NCI-H1694 treated with DMSO at 0.1 percent for 48 hours (cell line): ENCODE measurements at regions not wholly inside any gene's neighbourhood (a gene's known extent, or its start where the extent isn't known, plus 50 kb on each side); places are given as distances from the start of the nearest gene placed in this dataset.
"Not testable (repeated sequence)": the region's sequence is repeated elsewhere in the genome, so short reads cannot be mapped to it uniquely, and the experiment has no call there.

Source experiments
- DNase-seq: peaks from one replicate; lab custom pipeline; 2025; lab: John Stamatoyannopoulos, UW

DNA sequence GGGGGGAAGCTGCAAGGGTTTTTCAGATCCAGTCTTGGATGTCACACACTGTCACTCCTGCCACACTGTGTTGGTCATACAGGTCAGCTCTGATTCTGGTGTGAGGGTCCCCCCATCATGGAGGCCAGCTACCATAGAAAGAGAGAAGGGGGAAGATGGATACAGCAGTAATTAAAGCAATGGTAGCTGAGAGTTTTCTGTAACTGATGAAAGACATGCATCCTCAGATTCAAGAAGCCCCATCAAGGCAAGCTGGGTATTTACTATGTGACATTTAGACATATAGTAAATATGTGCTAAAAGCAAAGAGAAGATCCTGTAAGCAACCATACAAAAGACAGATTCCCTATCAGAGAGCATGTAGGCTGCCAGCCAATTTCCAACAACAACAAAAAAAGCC, 110.9 kb upstream of the COL5A1 start:
- DNase-seq = no peak

DNA sequence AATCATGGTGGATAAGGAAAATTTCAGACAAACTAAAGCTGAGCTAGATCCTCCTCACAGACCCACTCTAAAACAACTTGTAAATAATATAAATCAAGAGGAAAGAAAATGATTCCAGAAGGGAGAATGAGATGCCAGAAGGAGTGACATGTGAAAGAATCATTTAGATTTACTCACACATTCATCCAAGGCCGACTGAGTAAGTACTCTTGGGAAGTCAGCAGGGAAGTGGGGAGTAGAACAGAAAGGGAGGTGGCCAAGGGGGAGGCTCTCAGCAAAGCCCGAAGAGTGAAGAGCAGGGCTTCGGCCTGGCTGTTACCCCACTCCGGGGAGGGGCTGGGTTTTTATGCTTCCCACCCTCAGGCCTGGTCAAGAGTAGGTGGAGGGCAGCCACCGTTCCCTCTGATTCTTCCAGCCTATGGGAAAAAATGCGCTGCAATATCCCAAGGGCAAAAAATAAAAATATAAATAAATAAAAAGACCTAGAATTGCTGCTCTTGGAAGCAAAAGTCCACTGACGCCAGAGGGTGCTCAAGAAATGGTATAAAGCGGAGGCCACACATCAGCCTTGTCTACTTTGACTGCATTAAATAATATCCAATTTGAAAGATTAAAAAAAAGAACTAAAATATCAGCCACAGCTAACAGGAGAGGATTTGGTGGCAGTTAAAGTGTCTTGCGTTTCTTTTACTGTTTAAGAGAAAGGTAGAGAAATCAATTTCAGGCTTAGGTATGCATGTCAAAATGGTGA, 110.2 kb upstream of the COL5A1 start:
- no peak for DNase-seq

DNA sequence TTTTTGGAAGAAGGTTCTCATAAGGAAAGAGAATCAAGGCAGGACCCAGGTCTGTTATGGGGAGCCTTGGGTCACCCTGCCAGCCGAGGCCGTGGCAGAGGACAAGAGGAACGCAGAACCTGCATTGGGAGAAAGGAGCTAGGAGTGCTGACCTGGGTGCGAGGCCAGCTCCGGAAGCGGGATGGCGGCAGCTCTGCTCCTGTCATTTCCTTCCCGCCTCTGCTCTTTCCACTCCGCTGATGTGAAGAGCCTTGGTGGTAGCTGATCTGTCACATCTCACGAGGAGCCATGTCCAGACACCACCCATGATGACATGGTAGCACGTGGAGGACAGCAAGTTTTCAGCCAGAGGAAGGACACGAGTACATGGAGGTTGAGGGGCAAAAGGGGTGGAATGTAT, 109.5 kb upstream of the COL5A1 start:
- no peak for DNase-seq

DNA sequence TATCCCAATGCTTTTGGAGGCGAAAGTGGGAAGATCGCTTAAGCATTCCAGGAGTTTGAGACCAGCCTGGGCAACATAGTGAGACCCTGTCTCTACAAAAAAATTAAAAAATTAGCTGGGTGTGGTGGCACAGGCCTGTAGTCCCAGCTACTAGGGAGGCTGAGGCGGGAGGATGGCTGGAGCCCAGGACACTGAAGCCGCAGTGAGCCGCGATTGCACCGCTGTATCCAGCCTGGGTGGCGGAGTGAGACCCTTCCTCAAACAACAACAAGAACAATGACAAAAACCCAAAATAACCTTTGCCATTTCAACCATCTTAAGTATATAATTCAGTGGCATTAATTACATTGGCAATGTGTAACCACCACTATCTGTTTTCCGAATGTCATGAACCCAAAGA, 108.9 kb upstream of the COL5A1 start:
- DNase-seq = not testable (repeated sequence)

DNA sequence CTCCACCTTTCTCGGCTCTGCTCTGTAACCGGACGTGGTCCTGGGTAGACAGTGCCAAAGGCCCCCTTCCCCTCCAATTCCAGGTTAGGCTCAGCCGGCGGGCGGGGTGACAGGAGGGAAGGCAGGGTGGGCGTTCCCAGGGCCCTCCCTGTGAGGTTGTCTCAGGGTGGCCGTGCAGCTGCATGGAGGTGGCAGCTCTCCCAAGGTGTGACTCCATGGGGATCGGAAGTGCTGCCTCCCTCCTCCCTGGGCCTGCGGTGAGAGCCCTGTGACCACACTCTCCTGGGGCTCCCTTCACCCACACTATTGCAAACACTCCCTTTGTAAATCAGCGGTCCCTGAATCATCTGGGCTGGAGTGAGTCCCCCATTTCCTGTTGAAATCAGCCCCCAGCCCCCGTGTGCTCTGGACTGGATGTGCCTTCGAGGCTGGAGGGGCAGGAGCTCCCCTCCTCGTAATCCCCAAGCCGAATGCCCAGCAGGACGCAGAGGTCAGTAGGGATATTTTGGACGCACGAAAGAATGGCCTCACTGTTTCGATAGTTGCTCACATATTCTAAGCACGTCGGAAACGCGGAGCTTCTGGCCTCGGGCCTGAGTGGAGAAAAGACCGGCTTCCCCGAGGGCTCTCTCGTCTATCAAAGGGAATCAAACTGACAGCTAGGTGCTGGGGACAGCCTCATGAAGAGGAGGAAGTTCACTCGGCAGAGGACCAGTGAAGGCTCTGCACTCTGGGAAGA, 107.6 kb upstream of the COL5A1 start:
- DNase-seq = no peak

DNA sequence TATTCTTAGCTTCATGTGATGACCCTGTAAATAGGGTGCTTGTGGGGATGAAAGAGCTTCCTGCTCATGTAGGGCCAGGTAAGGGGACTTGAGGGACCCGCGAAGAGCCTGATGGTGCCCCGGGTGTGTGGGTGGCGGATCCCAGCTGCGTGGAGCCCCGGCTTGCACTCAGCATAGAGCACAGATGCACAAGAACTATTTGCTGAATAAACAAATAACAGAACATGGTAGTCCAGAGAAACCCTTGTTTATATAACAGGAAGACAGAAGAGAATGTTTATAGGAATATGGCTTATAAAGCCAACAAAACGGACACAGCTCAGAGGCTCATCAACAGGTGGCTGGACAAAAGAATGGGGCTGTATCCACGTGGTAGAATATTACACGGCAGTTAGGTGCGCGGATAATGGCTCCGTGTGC, 106.9 kb upstream of the COL5A1 start:
- DNase-seq = no peak

DNA sequence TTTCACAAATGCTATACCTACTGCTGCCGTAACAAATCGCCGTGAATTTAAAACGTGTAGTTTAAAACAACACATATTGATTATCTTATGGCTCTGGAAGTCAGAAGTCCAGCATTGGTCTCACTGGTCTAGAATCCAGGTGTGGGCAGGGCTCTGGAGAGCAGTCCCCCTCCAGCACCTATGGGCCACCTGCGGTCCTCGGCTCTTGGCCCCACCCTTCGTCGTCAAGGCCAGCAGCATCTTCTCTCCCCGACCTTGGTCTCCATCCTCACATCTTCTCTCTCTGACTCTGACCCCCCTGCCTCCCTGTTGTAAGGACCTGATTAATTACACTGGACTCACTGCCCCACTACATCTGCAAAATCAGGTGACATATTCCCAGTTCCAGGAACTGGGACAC, 106.4 kb upstream of the COL5A1 start:
- DNase-seq = no peak

DNA sequence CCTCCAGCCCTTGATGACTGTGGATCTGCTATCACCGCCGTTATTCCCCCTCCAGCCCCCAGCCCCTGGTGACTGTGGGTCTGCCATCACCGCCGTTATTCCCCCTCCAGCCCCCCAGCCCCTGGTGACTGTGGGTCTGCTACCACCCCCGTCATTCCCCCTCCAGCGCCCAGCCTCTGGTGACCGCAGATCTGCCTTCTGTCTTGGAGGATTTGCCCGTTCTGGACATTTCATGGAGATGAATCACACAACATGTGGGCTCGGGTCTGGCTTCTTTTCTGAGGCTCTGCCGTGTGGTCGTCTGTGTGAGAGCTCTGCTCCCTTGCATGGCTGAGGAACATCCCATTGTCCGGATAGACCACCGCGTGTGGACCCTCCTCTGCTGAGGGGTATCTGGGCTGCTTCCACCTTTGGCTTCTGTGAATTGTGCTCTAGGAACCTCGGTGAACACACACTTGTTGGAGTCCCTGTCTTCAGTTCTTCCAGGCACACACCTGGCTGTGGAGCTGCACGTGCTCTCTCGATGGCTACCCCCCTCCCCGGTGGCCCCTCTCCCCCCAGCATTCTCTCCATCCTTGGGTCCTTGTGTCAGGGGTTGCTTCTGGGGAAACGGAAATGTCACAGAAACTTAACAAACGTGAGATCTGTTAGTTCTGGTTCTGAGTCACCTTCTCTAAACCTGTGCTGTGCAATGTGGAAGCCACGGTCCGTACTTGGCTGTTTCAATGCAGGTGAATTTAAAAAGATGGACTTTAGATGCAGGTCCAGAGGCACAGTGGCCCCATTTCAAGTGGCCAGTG, 105.3 kb upstream of the COL5A1 start:
- no peak for DNase-seq

DNA sequence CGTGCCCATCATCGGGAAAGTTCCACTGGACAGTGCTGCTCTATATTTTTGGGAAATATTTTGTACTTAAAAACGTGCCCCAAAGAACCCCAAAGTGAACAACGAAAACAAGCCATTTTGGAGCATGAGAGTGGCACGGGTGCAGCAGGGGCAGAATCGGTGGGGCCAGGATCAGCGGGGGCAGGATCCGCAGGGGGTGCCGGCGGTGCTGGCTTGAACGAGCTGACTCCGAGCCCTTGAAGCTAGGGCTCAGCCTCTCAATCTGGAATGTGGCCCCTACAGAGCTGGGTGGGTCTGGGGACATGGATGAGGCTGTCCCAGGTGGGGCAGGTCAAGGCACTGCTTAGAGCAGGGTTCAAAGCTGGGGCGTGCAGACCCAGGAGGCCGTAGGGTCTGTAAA, 104.7 kb upstream of the COL5A1 start:
- no peak for DNase-seq

DNA sequence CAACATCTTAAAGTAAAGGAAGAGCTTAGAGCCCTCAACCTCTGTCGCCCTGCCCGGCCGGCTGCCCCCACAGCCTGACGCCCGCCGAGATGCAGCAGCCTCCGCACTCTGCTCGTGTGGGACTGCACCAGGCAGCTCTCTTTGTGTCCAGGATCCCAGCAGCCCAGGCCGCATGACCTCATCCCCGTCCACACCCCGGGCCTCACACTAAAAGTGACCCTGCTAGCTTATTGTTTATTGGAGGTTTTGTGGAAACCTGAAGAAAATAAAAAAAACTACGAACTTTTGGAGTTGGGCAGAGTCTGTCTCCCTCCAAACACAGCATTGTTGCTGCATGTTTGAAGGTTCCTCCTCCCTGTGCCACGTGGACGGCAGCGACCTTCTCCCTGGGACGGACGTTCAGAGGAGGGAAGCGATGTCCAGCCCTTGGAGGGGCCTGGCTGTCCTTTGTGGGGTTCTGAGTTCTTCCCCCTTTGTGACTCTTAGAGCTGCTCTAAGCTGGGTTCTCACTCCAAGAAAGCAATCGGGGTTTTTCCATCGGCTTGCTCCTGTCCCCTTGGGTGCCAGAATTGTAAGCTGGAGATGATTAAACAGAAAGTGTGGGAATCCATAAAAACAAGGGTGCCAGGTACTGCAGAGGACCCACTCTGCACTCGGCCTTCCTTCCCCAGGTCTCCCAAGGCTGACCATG, 103.5 kb upstream of the COL5A1 start:
- no peak for DNase-seq

DNA sequence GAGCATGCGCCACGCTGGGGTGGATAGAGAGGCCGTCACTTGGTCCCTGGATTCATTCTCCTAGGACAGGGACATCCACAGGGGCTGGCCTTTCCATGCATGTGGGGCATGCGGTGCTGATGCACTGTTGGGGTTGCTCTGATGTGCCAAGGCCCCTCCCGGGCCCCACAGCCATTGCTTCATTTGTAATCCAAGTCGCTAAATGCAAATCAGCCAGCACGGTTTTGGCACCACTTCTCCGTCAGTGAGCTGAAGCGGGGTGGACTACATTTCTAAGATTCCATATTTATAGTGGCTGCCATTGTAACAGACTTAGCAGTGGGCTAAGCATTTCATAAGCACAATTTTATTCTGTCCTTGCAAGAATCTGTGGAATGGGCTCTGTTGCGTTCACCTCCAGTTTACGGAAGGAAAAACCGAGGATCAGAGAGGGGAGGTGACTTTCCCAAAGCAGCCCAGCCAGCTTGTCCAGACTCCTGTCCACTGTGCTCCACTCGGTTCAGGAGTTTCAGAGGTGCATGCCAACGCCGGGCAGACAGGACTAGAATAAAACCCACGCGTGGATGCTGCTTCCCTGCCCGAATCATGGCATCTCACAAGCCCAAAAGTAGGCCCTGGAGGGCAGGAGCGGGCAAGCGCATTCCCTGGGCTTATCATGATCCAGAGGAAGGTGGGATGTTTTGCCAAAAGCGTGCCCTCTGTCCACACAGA, 102.6 kb upstream of the COL5A1 start:
- no peak for DNase-seq

DNA sequence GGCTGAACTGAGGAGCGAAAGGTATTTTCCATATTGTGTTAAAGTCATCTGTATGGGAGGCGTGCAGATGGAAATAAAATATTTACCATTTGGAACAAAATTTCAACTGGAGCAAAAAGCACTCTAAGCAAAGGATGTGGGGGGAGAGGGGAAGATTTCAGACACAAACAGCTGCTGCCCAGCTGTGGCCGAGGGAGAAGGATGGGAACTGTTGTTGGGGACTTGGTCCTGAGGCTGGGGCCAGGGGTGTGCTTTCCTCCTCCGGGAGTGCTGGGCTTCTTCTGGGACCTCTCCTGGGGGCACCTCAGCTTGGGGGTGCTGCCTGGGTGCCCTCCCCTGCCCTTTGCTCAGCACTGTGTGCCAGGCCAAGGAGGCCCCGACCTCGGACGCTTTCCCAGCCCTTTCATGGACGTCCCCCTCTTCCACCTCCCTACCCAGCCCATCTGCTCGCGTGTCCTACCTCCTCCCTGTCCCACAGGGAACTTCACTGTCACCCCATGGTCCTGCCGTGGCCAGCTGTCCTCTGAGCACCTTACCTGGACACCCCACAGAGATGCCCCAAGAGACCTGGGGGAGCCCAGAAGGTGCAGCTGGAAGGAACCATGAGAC, 101.9 kb upstream of the COL5A1 start:
- no peak for DNase-seq

DNA sequence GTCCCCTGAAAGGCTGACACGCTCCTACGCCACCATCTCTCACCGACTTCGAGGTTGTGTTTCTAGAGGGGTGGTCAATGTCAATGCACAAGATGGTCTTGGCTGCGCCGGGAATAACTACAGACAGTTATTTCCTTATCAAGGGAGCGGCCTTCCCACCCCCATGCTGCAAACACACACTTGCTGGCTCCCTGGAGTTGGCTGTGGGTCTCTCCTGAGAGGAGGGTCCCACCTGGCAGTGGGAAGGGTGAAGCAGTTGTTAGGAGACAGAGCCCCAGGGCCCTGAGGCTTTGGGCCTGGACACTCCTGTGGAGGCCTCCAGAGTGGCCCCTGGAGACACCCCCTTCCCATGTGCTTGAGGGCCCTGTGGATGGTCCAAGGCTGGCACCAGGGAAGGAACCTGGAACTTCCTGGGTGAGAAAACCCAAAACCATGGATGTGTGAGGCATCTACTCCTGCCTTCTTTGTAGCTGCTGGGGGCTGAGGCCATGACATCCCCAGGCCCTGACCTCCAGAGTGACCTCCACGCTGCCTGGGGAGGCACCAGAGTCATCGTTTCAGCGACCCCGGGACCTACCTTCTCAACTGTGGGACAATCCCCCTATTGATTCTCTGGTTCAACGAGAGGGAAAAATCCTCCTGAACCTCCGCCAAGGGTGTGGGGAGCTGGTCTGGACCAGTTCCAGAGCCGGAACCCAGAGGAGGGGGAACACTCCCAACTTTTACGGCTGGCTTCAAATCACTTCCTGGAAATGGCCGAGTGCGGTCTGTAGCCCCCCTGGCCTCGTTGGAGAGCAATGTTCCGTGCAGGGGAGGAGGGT, 101.1 kb upstream of the COL5A1 start:
- no peak for DNase-seq

DNA sequence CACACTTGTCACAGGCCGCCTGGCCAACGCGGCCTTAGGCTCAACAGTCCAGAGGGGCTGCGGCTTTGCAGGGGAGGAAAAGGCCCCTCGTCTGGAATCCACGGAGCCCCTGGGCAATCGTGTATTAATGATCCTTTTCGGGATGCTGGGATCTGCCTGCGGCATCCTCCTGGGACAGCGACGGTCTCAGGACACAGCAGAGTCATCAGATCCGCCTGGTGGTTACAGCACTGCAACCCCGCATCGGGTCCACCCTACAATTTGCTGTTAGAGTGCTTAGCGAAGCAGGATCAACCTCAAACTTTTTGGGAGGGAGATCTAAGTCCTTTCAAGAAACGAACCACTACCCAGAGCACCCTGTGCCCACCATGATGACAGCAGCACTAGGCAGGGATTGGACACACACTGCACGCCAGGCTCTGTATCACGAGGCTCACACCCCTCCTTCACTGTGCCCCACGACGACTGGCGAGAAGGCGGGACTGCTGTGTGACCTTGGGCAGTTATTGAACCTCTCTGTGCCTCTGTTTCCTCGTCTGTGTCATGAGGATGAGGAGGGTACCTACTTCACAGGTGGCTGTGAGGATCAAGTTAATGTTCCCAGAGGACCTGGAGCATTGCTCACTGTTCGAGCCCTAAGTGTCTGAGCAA, 100.4 kb upstream of the COL5A1 start:
- no peak for DNase-seq

DNA sequence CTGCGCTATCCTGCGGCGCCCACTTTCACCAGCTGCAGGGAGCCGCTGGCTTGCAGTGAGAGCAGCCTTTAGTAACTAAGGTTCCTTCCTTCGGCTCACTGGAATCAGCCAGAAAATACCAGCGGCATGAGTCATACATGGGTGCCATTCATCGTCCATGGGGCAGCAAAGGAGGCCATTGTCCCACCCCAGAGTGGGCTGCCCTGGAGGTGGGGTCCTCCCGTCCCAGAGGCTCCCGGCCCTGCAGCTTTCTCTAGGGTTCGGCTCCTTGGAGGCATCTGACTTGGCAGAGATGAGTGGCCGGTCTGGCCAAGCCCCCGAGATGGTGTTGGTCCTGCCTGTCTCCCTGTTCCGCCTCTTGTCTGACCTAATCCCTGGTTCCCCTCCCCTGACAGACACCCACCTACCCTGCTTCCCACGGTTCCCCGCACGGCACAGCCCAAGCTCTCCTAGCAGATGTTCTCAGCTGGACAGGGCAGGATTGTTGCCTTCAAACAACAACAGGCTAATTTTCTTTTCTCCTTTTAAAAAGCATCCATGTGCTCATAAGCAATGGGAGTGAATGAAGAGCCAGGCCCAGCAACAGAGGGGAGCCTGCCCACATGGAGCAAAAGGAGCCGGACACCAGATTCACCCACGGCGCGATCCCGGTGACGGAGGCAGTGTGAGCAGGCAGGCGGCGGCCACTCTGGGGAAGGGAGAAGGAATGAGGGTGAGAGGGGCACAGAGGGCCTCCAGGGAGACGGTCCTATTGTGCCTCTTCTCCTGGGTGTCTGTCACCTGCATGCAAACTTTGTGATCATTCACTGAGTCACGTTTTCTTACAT, 97.0 kb upstream of the COL5A1 start:
- DNase-seq = no peak

DNA sequence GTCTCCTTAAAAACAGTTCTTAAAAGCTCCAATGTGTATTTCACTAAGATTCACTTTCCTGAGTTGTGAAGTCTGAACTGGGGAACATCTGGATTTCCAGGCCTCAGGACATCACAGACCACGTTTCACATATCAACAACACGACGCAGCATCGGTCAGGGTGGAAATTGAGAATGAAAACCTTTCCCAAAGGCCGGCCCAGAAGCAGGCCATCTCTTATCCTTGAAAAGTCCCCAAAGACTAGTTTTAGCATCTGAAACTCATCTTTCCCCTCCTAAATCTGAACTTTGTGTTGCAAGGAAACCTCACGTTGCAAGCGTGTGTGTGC, 96.4 kb upstream of the COL5A1 start:
- no peak for DNase-seq

DNA sequence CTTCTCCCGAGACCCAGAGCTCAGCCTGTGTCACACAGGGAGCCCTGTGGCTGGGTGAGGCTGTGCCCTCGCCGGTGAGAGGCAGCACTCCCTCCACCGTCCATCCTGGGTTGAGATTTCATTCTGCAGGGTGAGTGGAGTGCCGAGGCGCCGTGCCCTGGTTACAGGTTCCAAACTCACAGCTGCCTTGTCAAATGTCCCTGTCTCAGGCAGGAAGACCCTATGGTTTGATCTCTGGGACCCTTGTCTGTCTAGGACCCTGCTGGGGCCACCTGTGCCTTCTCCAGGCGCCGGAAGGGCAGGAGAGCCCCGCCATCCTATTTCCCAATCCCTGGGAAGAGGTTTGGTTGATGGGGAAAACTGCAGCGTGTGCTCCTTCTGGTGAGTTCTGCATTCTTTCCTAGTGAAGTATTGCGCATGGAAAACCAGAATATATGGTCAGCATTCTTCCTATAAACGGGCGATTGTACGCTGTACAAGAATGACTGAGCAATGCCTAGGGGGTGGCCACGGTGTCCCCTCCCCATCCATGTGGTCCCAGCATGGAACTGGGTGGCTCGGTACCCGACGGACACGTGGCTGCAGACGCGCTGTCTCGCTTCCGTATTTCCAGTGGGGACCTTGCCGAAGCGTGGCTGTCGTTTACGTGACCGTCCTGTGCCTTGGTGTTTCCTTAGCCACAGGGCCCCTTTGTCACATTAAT, 95.9 kb upstream of the COL5A1 start:
- no peak for DNase-seq

DNA sequence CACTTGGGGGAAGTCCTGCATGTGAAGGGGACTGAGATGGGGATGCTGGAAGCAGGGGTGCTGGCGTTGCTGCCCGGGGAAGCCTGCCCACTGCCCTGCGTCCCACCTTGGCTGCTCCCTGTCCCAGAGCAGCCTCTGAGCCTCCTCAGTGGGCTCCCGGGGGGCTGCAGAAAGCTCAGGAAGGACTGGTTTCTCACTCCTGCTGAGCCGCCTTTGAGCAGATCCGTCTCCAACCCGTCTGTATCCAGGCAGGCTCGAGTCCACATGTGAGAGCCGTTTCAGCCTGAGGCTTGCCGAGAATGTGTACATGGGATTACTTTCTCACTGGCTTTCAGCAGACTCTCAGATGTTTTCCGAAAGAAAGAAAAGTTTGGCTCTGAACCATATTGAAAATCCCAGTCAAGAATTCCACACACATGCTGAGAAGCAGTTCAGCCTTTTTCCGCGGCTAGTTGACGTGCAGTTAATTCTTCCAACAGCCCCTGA, 95.3 kb upstream of the COL5A1 start:
- no peak for DNase-seq
